Vagina (tissue), 2 donors: ENCODE measurements at regions not wholly inside any gene's neighbourhood (a gene's known extent, or its start where the extent isn't known, plus 50 kb on each side); places are given as distances from the start of the nearest gene placed in this dataset.
A peak's percentile ranks its signal among the peaks of the same experiment; 100 is the strongest.

ENCODE experiments used
- CTCF ChIP-seq, 3 experiments: fragments of 450-650 bp in 2 of 3; fragments of 200-600 bp in 1 of 3; sonication (generic) in 1 of 3; IDR thresholded peaks; one replicate each; pipeline ENCODE4 v1.5.1; 2017 to 2019; ENCODE audit warnings: antibody characterized with exemption in 3 of 3, mild to moderate bottlenecking in 2 of 3, moderate library complexity in 2 of 3
- POLR2A ChIP-seq, 2 donors: fragments of 450-650 bp; IDR thresholded peaks; one replicate each; pipeline ENCODE4 v1.6.1; 2017; ENCODE audit warnings: antibody characterized with exemption in 2 of 2, mild to moderate bottlenecking in 2 of 2, moderate library complexity in 2 of 2
- POLR2AphosphoS5 ChIP-seq, 2 donors: sonication (generic); formaldehyde crosslinking; IDR thresholded peaks; one replicate each; pipeline ENCODE4 v1.9.0; 2017; ENCODE audit warnings: antibody characterized with exemption in 2 of 2, mild to moderate bottlenecking in 2 of 2, low read depth in 1 of 2; ENCODE audit not compliant: insufficient read depth in 1 of 2

- peak in 1 of 3 experiments; percentile 15 for TF ChIP-seq CTCF (IDR thresholded peaks at IDR 0.05)
- no peak for TF ChIP-seq POLR2A (IDR thresholded peaks at IDR 0.05)
- TF ChIP-seq POLR2AphosphoS5 (IDR thresholded peaks at IDR 0.05; ENCODE audit: insufficient read depth in 1 of 2, low read depth in 1 of 2) = no peak
Measured at GRCh38 chr18:55775972-55776371, 188.0 kb upstream of the TCF4 start.
